K562 (cell line): ENCODE measurements at regions not wholly inside any gene's neighbourhood (a gene's known extent, or its start where the extent isn't known, plus 50 kb on each side); places are given as distances from the start of the nearest gene placed in this dataset.

Experiments
- CC2D1A ChIP-seq: fragments of 450-650 bp; IDR thresholded peaks from 2 replicates; pipeline ENCODE4 v1.6.1; 2017; ENCODE audit warnings: mild to moderate bottlenecking
- GMEB1 ChIP-seq: fragments of 250-450 bp; sonication (Bioruptor Pico); IDR thresholded peaks from 2 replicates; pipeline ENCODE4 v1.4.0; 2020; ENCODE audit warnings: mild to moderate bottlenecking
- MTA3 ChIP-seq: fragments of 450-650 bp; formaldehyde crosslinking; IDR thresholded peaks from 2 replicates; pipeline ENCODE4 v1.6.1; 2017; ENCODE audit warnings: mild to moderate bottlenecking, borderline replicate concordance
- SOX6 ChIP-seq: fragments of 450-650 bp; IDR thresholded peaks from 2 replicates; pipeline ENCODE4 v1.6.1; 2014; ENCODE audit warnings: mild to moderate bottlenecking
- TF ChIP-seq, protein P1 (sequence below): fragments of 250-450 bp; sonication (Bioruptor Pico); IDR thresholded peaks from 2 replicates; pipeline ENCODE4 v1.8.0; 2022; ENCODE audit warnings: inconsistent platforms, mild to moderate bottlenecking, moderate library complexity, borderline replicate concordance
- TF ChIP-seq, protein P2 (sequence below): fragments of 250-450 bp; sonication (Bioruptor Pico); IDR thresholded peaks from 2 replicates; pipeline ENCODE4 v1.9.0; 2021; ENCODE audit warnings: mild to moderate bottlenecking, inconsistent platforms

DNA sequence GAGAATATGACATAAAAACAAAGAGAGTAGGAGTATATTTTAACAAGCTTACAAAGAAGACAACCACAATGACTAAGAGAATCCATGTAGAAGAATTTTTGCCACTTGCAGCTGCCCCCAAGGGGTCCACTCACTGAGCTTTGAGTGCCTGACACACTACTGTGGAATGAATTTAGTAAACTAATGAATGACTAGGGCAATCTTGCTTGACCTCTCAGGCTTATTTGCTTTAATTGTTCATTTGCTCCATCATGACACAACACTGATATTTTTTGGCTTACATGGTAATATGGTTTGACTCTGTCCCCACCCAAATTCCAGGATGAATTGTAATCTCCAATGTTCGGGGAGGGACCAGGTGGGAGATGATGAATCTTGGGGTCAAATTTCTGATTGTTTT, 249.1 kb upstream of the FAR2 start (continued):
- TF ChIP-seq, protein P1, sequence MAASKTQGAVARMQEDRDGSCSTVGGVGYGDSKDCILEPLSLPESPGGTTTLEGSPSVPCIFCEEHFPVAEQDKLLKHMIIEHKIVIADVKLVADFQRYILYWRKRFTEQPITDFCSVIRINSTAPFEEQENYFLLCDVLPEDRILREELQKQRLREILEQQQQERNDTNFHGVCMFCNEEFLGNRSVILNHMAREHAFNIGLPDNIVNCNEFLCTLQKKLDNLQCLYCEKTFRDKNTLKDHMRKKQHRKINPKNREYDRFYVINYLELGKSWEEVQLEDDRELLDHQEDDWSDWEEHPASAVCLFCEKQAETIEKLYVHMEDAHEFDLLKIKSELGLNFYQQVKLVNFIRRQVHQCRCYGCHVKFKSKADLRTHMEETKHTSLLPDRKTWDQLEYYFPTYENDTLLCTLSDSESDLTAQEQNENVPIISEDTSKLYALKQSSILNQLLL (CRISPR knock-in tag): no peak
- TF ChIP-seq, protein P2, sequence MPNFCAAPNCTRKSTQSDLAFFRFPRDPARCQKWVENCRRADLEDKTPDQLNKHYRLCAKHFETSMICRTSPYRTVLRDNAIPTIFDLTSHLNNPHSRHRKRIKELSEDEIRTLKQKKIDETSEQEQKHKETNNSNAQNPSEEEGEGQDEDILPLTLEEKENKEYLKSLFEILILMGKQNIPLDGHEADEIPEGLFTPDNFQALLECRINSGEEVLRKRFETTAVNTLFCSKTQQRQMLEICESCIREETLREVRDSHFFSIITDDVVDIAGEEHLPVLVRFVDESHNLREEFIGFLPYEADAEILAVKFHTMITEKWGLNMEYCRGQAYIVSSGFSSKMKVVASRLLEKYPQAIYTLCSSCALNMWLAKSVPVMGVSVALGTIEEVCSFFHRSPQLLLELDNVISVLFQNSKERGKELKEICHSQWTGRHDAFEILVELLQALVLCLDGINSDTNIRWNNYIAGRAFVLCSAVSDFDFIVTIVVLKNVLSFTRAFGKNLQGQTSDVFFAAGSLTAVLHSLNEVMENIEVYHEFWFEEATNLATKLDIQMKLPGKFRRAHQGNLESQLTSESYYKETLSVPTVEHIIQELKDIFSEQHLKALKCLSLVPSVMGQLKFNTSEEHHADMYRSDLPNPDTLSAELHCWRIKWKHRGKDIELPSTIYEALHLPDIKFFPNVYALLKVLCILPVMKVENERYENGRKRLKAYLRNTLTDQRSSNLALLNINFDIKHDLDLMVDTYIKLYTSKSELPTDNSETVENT: no peak
- TF ChIP-seq GMEB1 (CRISPR knock-in tag) (no peak), SOX6 (no peak), MTA3 (no peak), CC2D1A (no peak)
